Muscle of arm (tissue), 1 donor: ENCODE measurements at regions not wholly inside any gene's neighbourhood (a gene's known extent, or its start where the extent isn't known, plus 50 kb on each side); places are given as distances from the start of the nearest gene placed in this dataset.

ENCODE experiments used
- DNase-seq: peaks from one replicate; pipeline ENCODE4 v3.0.0-alpha.2; 2013

GRCh38 chr1:73953586-73953985 is 244.4 kb downstream of the LRRIQ3 start:
- no peak for DNase-seq

- no peak for DNase-seq
Measured at GRCh38 chr1:73953186-73953585, 244.8 kb downstream of the LRRIQ3 start.

DNA sequence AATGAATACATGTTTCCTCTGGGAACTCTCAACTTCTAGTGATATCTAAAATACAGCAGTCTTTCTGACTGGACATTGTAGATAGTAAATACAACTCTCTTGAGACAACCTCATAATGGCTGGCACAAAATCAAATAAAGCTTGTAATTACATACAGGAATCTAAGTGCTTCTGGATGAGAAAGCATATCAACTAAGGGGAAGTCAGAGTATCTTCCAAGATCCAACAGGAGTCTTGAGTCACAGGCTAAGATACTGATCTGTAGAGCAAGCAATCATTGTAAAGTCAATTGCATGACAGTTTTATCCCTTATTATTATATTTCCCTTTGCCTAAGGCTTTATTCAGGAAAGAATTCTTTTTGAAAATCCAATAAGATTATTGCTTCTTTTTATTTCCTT is 249.9 kb downstream of the LRRIQ3 start:
- no peak for DNase-seq

GRCh38 chr1:73947009-73947408 is 251.0 kb downstream of the LRRIQ3 start:
- no peak for DNase-seq

GRCh38 chr1:73943270-73943669 is 254.7 kb downstream of the LRRIQ3 start:
- DNase-seq: no peak

- DNase-seq: no peak
Measured at GRCh38 chr1:73930293-73930692, 267.7 kb downstream of the LRRIQ3 start.

DNA sequence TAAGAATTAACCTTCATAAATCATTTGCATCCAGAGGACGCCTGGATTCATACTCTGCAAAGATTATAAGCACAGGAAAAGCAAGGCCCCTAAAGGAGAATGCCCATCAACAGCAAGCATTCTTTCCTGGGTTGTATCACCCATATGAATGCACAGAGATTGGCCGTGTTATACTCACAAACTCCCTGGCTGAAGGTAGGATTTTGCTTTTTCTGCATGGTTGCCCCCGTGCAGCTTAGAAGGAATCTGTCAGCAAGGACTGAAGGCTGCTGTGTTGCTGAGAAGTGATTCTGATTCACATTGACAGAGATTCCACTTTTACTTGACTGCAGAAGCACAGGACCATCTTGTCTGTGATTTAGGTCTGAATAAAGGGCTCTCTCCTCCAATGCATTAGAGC is 283.0 kb downstream of the LRRIQ3 start:
- no peak for DNase-seq

- DNase-seq: no peak
Measured at GRCh38 chr1:73913025-73913424, 285.0 kb downstream of the LRRIQ3 start.

DNA sequence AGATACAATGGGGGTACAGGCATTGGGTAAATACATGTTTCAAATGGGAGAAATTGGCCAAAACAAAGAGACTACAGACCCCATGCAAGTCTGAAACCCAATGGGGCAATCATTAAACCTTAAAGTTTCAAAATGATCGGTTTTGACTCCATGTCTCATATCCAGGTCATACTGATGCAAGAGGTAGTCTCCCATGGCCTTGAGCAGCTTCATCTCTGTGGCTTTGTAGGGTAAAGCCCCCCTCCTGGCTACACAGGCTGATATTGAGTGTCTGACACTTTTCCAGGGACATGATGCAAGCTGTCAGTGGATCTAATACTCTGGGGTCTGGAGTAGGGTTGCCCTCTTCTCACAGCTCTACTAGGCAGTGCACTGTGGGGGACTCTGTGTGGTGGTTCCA is 286.1 kb downstream of the LRRIQ3 start:
- DNase-seq: no peak

GRCh38 chr1:73910466-73910865 is 287.5 kb downstream of the LRRIQ3 start:
- no peak for DNase-seq

DNA sequence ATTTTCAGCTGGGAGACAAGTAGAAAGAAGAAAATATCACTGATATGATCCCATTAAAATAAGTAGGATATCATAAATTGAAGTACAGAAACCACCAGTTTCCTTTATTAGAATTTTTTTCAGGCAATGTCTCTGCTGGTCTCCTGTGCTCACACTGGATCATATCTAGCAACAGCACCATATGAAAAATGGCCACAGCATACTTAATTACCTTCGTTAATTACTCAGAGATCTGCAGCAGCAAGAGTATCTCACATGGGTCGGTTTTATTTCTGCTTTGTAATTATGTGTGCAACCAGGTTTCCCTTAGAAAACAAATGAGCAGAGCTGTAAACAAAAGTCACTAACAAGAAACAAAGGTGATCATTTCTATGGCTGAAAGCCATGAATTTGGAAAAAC is 287.9 kb downstream of the LRRIQ3 start:
- DNase-seq: no peak

DNA sequence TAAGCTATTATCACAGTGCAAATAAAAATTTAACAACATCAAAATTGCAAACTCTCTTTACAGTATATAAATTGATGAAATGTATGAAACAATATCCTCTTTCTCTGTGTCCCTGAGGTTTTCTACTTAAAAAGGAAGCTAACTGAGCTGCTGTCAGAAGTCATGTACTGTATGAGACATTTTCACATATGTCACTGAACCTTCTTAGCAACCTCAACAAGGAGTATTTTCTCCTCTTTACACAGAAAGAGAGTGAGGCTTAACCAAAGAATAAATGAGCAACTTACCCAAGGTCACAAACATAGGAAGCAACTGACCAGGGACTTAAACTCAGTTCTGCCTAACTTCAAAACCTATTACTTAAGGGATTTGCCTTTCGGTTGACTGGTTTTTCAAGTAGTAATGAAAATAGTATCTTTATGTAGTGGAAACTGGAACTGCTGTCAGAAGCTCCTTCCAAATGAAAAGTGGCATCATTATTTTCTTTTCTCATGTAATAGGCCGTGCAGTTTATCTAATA is 288.9 kb downstream of the LRRIQ3 start:
- DNase-seq: no peak

GRCh38 chr1:73907051-73907450 is 290.9 kb downstream of the LRRIQ3 start:
- no peak for DNase-seq

- no peak for DNase-seq
Measured at GRCh38 chr1:73903092-73903491, 294.9 kb downstream of the LRRIQ3 start.

- DNase-seq: no peak
Measured at GRCh38 chr1:73901738-73902137, 296.2 kb downstream of the LRRIQ3 start.

DNA sequence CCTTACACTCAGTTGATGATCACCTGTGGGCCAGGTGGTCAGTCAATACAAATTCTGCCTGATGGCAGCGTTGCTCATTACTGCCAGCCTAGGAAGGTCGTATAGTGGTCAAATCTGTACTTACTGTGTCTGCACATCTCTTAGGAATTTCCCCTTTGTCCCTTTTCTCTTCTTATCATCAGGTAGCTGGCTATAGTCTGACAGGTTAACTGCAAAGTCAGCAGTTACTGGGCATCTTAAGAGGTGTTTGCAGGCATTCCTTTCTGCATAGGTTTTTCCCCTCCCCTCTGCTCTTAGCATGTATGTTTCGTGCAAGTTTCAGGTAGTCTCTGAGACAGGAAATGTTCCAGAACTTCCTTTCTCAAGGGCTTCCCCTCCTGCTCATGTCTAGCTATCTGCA is 298.7 kb downstream of the LRRIQ3 start:
- no peak for DNase-seq

- DNase-seq: no peak
Measured at GRCh38 chr1:73898540-73898939, 299.4 kb downstream of the LRRIQ3 start.

- no peak for DNase-seq
Measured at GRCh38 chr1:73887412-73887811, 310.6 kb downstream of the LRRIQ3 start.

DNA sequence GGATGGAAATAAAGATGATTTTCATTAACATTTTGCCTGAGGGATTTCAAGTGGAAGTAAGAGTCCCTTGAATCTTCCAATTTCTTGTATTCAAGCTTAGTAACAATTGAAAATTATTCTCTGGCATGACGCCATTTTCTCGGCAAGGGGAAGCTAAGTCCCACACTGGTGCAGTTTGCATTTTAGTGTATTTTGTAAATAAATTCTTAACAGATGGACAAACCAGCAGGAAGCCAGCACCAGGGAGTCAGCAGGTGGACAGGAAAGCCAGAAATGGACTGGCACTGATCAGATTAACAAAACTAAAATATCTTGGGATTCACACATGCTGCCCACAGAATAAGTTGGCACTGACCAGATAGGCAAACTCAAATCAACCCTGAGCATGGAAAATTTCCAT is 311.3 kb downstream of the LRRIQ3 start:
- DNase-seq: no peak

GRCh38 chr1:73874806-73875205 is 323.2 kb downstream of the LRRIQ3 start:
- no peak for DNase-seq

- DNase-seq: no peak
Measured at GRCh38 chr1:73868810-73869336, 329.1 kb downstream of the LRRIQ3 start.

DNA sequence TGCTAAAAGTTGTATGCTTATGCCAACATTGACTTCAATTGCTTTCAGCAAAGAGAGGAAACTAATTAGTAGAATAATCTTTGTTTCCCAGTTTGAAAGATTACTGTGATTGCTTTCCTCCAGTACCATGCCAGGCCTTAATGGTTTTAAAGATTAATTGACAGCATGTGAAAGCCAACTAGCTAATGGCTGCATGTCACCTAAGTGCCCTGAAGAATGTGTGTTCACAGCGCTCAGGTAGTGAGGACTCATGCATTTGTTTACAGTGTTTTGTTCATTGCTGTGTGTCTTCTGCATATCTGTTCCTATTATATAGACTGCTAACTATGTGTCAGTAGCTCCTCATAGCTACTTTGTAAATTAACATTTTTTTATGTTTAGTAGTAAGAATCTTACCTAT is 335.6 kb downstream of the LRRIQ3 start:
- DNase-seq: no peak

GRCh38 chr1:73860421-73860950 is 337.5 kb downstream of the LRRIQ3 start:
- no peak for DNase-seq

DNA sequence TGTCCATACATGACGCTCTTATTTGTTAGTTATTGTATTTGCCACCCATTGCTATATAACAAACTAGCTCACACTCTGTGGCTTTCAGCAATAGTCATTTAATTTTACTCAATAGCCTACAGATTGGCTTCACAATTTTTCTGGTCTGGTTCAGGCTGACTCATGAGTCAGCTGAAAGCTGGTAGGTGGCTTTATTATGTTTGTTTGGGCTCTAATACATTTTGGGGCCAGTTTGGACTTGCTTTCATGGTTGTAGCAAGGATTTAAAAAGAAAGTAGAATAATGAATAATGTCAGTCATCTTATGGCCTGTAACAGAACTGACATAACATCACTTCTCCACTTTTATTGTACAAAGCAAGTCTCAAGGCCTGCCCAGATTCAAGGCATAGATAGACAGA is 338.7 kb downstream of the LRRIQ3 start:
- no peak for DNase-seq
